ENCODE measurements at regions not wholly inside any gene's neighbourhood (a gene's known extent, or its start where the extent isn't known, plus 50 kb on each side); places are given as distances from the start of the nearest gene placed in this dataset.

- Histone ChIP-seq H3K27ac (ENCODE audit: insufficient read depth, low read length) (no peak overlapping the region), H2AFZ (replicated peaks; ENCODE audit: low read length, poor library complexity) (no peak overlapping the region), H3K9me3 (ENCODE audit: control insufficient read depth, insufficient read depth, low read length) (no peaks in the 10 kb centered on the region; the same call in 1 of the 2 replicates), H2BK15ac (ENCODE audit: low read depth, low read length) (no peak overlapping the region), H3K18ac (ENCODE audit: low read depth, low read length) (no peak overlapping the region), H4K5ac (ENCODE audit: low read depth, low read length) (no peak overlapping the region), H4K8ac (ENCODE audit: low read depth in 2 of 2, low read length in 2 of 2) (no peak overlapping the region), H2BK20ac (ENCODE audit: low read depth, low read length) (no peak overlapping the region), H3K9me1 (ENCODE audit: insufficient read depth, low read length) (no peaks in the 10 kb centered on the region), H3K79me1 (ENCODE audit: low read depth in 1 of 2, low read length in 2 of 2) (no peaks in the 10 kb centered on the region), H4K20me1 (ENCODE audit: insufficient read depth, low read length) (no peaks in the 10 kb centered on the region), H3K36me3 (ENCODE audit: control insufficient read depth, insufficient read depth, low read length) (no peaks in the 10 kb centered on the region), H3K4ac (ENCODE audit: low read depth, low read length) (no peak overlapping the region), H3K4me1 (ENCODE audit: control insufficient read depth, insufficient read depth, low read length) (no peaks in the 10 kb centered on the region), H4K91ac (ENCODE audit: insufficient read depth, low read depth, low read length) (no peak overlapping the region), H3K4me2 (ENCODE audit: low read depth, low read length) (no peak overlapping the region), H3K23ac (ENCODE audit: low read depth, low read length) (no peak overlapping the region), H3K4me3 (ENCODE audit: insufficient read depth, low read depth, low read length) (no peak overlapping the region), H2BK5ac (ENCODE audit: low read depth, low read length, poor library complexity, severe bottlenecking) (no peak overlapping the region), H3K9ac (ENCODE audit: low read depth, low read length) (no peak overlapping the region), H2BK120ac (ENCODE audit: low read depth, low read length) (no peak overlapping the region), H2AK5ac (ENCODE audit: low read depth, low read length) (no peak overlapping the region), H2AK9ac (replicated peaks; ENCODE audit: low read depth, low read length, poor library complexity) (no peak overlapping the region), H3K14ac (replicated peaks; ENCODE audit: low read depth, low read length) (no peak overlapping the region), H3K56ac (ENCODE audit: extremely low read depth, insufficient read depth, low read length) (no peak overlapping the region), H3K27me3 (ENCODE audit: control insufficient read depth, insufficient read depth, low read length) (no peaks in the 10 kb centered on the region)
- ChIA-PET POLR2A (ENCODE audit: unreplicated experiment) (no interaction called here), CTCF (no interaction called here)
- in situ Hi-C loops (cut with MboI; ENCODE audit: low sequenced_read_pairs) (no loop called here), intact Hi-C loops (cut with micrococcal nuclease) (no loop called here), dilution Hi-C loops (cut with HindIII; ENCODE audit: low sequenced_read_pairs, unreplicated experiment) (no loop called here)
- no CpG with 5 or more reads among the region's 4 CpGs for WGBS, 2 experiments (ENCODE audit: extremely low coverage in 2 of 2, insufficient read length in 1 of 2)
- ATAC-seq (ENCODE audit: low read depth) (no peak), DNase-seq (no peak)
- TF ChIP-seq ELK1 (IDR thresholded peaks at IDR 0.05; ENCODE audit: borderline replicate concordance, low read depth, low read length) (no peak), CEBPB (IDR thresholded peaks at IDR 0.05; ENCODE audit: low read depth, low read length) (no peak), CTCF (conservative IDR thresholded peaks at IDR 0.05; ENCODE audit: low read depth, low read length) (no peak), NFE2L2 (IDR thresholded peaks at IDR 0.05; ENCODE audit: low read depth, low read length) (no peak), MAFK (IDR thresholded peaks at IDR 0.05; ENCODE audit: low read depth, low read length) (no peak), FOS (IDR thresholded peaks at IDR 0.05; ENCODE audit: low read depth, low read length) (no peak), BHLHE40 (IDR thresholded peaks at IDR 0.05; ENCODE audit: low read depth, low read length) (no peak), MXI1 (IDR thresholded peaks at IDR 0.05; ENCODE audit: borderline replicate concordance, low read depth, low read length) (no peak), USF2 (IDR thresholded peaks at IDR 0.05; ENCODE audit: low read depth, low read length) (no peak)
- BruUV-seq (replicated peaks) = no TSS peak
Observed at GRCh38 chr6:120211955-120212792, 862.6 kb upstream of the MAN1A1 start.

Data from IMR-90 (cell line).